K562 (cell line): ENCODE measurements at regions not wholly inside any gene's neighbourhood (a gene's known extent, or its start where the extent isn't known, plus 50 kb on each side); places are given as distances from the start of the nearest gene placed in this dataset.

Experiments used
- ATAC-seq: fragments of 200-7000 bp; cut with Tn5 transposase; 3 replicates; pipeline ENCODE4 v1.9.1; 2020; ENCODE audit warnings: moderate library complexity
- BruUV-seq: library from RNA; stranded (reverse); fragments of 400-500 nt; replicated peaks from 2 replicates; lab custom pipeline; 2021; lab: Mats Ljungman, UMichigan
- CTCF ChIA-PET: fragments of 300-600 bp; formaldehyde crosslinking; extraction: SDS; loops from one replicate; lab custom pipeline; 2021; ENCODE audit warnings: low intra/inter-chr PET ratio; lab: Yijun Ruan, JAX
- POLR2A ChIA-PET: fragments of 300-600, 350-650 bp; sonication (Branson Sonifier 250); formaldehyde crosslinking; extraction: SDS; loops from one replicate; lab custom pipeline; 2021; ENCODE audit warnings: antibody characterized with exemption, inconsistent platforms; lab: Yijun Ruan, JAX
- DNase-seq, 4 experiments: peaks; one replicate each; pipeline versions ENCODE4 v3.0.0 to v3.0.0-alpha.2; 2011 to 2018; ENCODE audit warnings: low spot score in 3 of 4, mixed read lengths in 3 of 4; ENCODE audit errors: extremely low read depth in 1 of 4
- FAIRE-seq: peaks from 2 replicates; lab custom pipeline; 2011; peaks lifted over from hg19 to GRCh38; lab: Jason Lieb, UNC
- H2AFZ ChIP-seq: 2 replicates; pipeline ENCODE4 v1.6.0; 2011; ENCODE audit warnings: low read depth, low read length, control low read depth, inconsistent platforms
- H3K27ac ChIP-seq: fragments of 200-600 bp; 3 replicates; pipeline ENCODE4 v1.8.0; 2011; ENCODE audit warnings: low read depth, mild to moderate bottlenecking, control low read depth, inconsistent platforms, low read length, moderate library complexity, mixed read lengths; ENCODE audit errors: extremely low read depth
- H3K27me3 ChIP-seq, 2 experiments: fragments of 300-600 bp in 1 of 2; 2 replicates in 1 of 2; 3 replicates in 1 of 2; pipeline versions ENCODE4 v1.6.0 to v1.8.0; 2011; ENCODE audit warnings: inconsistent platforms in 2 of 2, low read length in 2 of 2, mild to moderate bottlenecking in 1 of 2, mixed read lengths in 1 of 2, moderate library complexity in 1 of 2; ENCODE audit not compliant: control insufficient read depth in 2 of 2, insufficient read depth in 2 of 2
- H3K36me3 ChIP-seq: fragments of 300-600 bp; 3 replicates; pipeline ENCODE4 v1.8.0; 2011; ENCODE audit warnings: mild to moderate bottlenecking, low read length, inconsistent platforms; ENCODE audit not compliant: control insufficient read depth, insufficient read depth
- H3K4me1 ChIP-seq, 2 experiments: fragments of 200-600 bp in 1 of 2; replicated peaks in 1 of 2; 2 replicates in 1 of 2; 3 replicates in 1 of 2; pipeline versions ENCODE4 v1.5.1 to v1.8.0; 2011; ENCODE audit warnings: inconsistent platforms in 2 of 2, low read length in 2 of 2, mild to moderate bottlenecking in 1 of 2, mixed read lengths in 1 of 2, moderate library complexity in 1 of 2; ENCODE audit not compliant: control insufficient read depth in 2 of 2, insufficient read depth in 2 of 2
- H3K4me2 ChIP-seq: 2 replicates; pipeline ENCODE4 v1.6.1; 2011; ENCODE audit warnings: low read length, control low read depth, inconsistent platforms, mixed read lengths; ENCODE audit not compliant: insufficient read depth
- H3K4me3 ChIP-seq: fragments of 200-600 bp; sonication (generic), shearing (Covaris generic); 2 replicates; pipeline ENCODE4 v1.5.1; 2016; ENCODE audit warnings: control low read depth, inconsistent platforms
- H3K79me2 ChIP-seq: fragments of 200-600 bp; 3 replicates; pipeline ENCODE4 v1.8.0; 2011; ENCODE audit warnings: low read length, inconsistent platforms; ENCODE audit not compliant: control insufficient read depth, insufficient read depth
- H3K9ac ChIP-seq, 2 experiments: 2 replicates each; pipeline versions ENCODE4 v1.6.0 to v1.6.1; 2011; ENCODE audit warnings: low read depth in 2 of 2, low read length in 2 of 2, control low read depth in 1 of 2, inconsistent platforms in 1 of 2, mild to moderate bottlenecking in 1 of 2, mixed read lengths in 1 of 2; ENCODE audit not compliant: insufficient read depth in 1 of 2
- H3K9me1 ChIP-seq: one replicate; pipeline ENCODE4 v1.6.0; 2011; ENCODE audit warnings: inconsistent platforms, mild to moderate bottlenecking, low read length, moderate library complexity; ENCODE audit not compliant: control insufficient read depth, insufficient read depth
- H3K9me3 ChIP-seq: replicated peaks from 2 replicates; pipeline ENCODE4 v1.5.1; 2011; ENCODE audit warnings: low read depth, low read length, inconsistent platforms; ENCODE audit not compliant: control insufficient read depth, insufficient read depth
- H4K20me1 ChIP-seq: replicated peaks from 2 replicates; pipeline ENCODE4 v1.6.1; 2011; ENCODE audit warnings: low read length, inconsistent platforms, mixed read lengths; ENCODE audit not compliant: control insufficient read depth, insufficient read depth
- CHD4 ChIP-seq: fragments of 200-600 bp; sonication (generic); IDR thresholded peaks from 3 replicates; pipeline ENCODE4 v1.6.1; 2012; ENCODE audit warnings: low read depth, mild to moderate bottlenecking, mixed read lengths, low read length, inconsistent platforms; ENCODE audit not compliant: insufficient read depth, insufficient replicate concordance, poor library complexity, severe bottlenecking
- HDAC6 ChIP-seq: IDR thresholded peaks from 2 replicates; pipeline ENCODE4 v1.6.1; 2012; ENCODE audit warnings: low read depth, mild to moderate bottlenecking, control low read depth, inconsistent platforms, low read length, moderate library complexity
- MTA2 ChIP-seq: fragments of 450-650 bp; IDR thresholded peaks from 2 replicates; pipeline ENCODE4 v1.6.1; 2016; ENCODE audit warnings: low read depth
- NR1H2 ChIP-seq: sonication (generic); formaldehyde crosslinking; IDR thresholded peaks from 2 replicates; pipeline ENCODE4 v1.4.0; 2020; ENCODE audit warnings: mild to moderate bottlenecking, missing genetic modification reagents
- NR2F6 ChIP-seq: fragments of 450-650 bp; formaldehyde crosslinking; IDR thresholded peaks from 2 replicates; pipeline ENCODE4 v1.4.0; 2020; ENCODE audit warnings: mild to moderate bottlenecking
- PCBP1 ChIP-seq: fragments of 200-400 bp; formaldehyde crosslinking; IDR thresholded peaks from 2 replicates; pipeline ENCODE4 v1.6.1; 2018; ENCODE audit warnings: mild to moderate bottlenecking, low read depth, low read length; ENCODE audit not compliant: poor library complexity, severe bottlenecking
- PML ChIP-seq: IDR thresholded peaks from 2 replicates; pipeline ENCODE4 v1.6.1; 2012; ENCODE audit warnings: low read length, inconsistent platforms
- SIN3B ChIP-seq: fragments of 450-650 bp; IDR thresholded peaks from 2 replicates; pipeline ENCODE4 v1.6.1; 2017; ENCODE audit warnings: low read depth, mild to moderate bottlenecking, moderate library complexity
- SMARCA5 ChIP-seq: fragments of 450-650 bp; IDR thresholded peaks from 2 replicates; pipeline ENCODE4 v1.6.1; 2016
- SNIP1 ChIP-seq: fragments of 450-650 bp; IDR thresholded peaks from 2 replicates; pipeline ENCODE4 v1.7.1; 2017; ENCODE audit warnings: low read depth, mild to moderate bottlenecking
- ZC3H11A ChIP-seq: IDR thresholded peaks from 2 replicates; pipeline ENCODE4 v1.6.1; 2012; ENCODE audit warnings: low read depth, low read length, improper control_type of control experiment
- ZNF143 ChIP-seq: sonication (generic); formaldehyde crosslinking; IDR thresholded peaks from 2 replicates; pipeline ENCODE4 v1.9.0; 2022; ENCODE audit warnings: mild to moderate bottlenecking, missing genetic modification reagents
- ZNF184 ChIP-seq: sonication (generic); formaldehyde crosslinking; IDR thresholded peaks from 2 replicates; pipeline ENCODE4 v1.5.0; 2020; ENCODE audit warnings: missing genetic modification reagents
- ZZZ3 ChIP-seq: fragments of 450-650 bp; IDR thresholded peaks from 2 replicates; pipeline ENCODE4 v1.6.1; 2016; ENCODE audit warnings: antibody characterized with exemption, mild to moderate bottlenecking, moderate library complexity
- WGBS: fragments of 100-300 bp; shearing (Covaris generic); methylation state at CpG from one replicate; pipeline ENCODE4 v1.1.6; 2016; ENCODE audit warnings: low coverage, mixed read lengths; ENCODE audit not compliant: insufficient coverage; ENCODE audit errors: missing lambda C conversion rate; 5-methylcytosine and 5-hydroxymethylcytosine counted together
- in situ Hi-C: fragments of 300-500 bp; cut with MboI; formaldehyde crosslinking; loops from 4 replicates; pipeline ENCODE4 v1.15.0; 2018; ENCODE audit warnings: inconsistent platforms, mixed read lengths
- intact Hi-C: fragments of 100-400 bp; cut with micrococcal nuclease; formaldehyde crosslinking; loops from 2 replicates; pipeline ENCODE4 v1.14.2; 2022
- TF ChIP-seq, protein P1 (sequence below): fragments of 250-450 bp; sonication (Bioruptor Pico); IDR thresholded peaks from 2 replicates; pipeline ENCODE4 v1.8.0; 2022; ENCODE audit warnings: inconsistent platforms, mild to moderate bottlenecking, moderate library complexity, borderline replicate concordance
- TF ChIP-seq, protein P2 (sequence below): fragments of 450-650 bp; formaldehyde crosslinking; IDR thresholded peaks from 2 replicates; pipeline ENCODE4 v1.4.0; 2022; ENCODE audit warnings: missing genetic modification characterization
- TF ChIP-seq, protein P3 (sequence below): fragments of 250-450 bp; sonication (Bioruptor Pico); IDR thresholded peaks from 2 replicates; pipeline ENCODE4 v1.5.0; 2021; ENCODE audit warnings: mild to moderate bottlenecking, moderate library complexity

GRCh38 chrX:40273356-40274050 is 175.7 kb upstream of the BCOR start:
- WGBS, result 21% methylated on average over 15 of the region's 15 CpGs
- CTCF ChIA-PET, result no interaction called here
- TF ChIP-seq NR2F6 (CRISPR knock-in tag), result no peak
- TF ChIP-seq ZC3H11A, result no peak
- no peak for TF ChIP-seq CHD4
- no peak for TF ChIP-seq ZNF184 (CRISPR knock-in tag)
- TF ChIP-seq HDAC6, result no peak
- peak; percentile 37 for TF ChIP-seq MTA2
- TF ChIP-seq SMARCA5, result no peak
- TF ChIP-seq, protein P1, sequence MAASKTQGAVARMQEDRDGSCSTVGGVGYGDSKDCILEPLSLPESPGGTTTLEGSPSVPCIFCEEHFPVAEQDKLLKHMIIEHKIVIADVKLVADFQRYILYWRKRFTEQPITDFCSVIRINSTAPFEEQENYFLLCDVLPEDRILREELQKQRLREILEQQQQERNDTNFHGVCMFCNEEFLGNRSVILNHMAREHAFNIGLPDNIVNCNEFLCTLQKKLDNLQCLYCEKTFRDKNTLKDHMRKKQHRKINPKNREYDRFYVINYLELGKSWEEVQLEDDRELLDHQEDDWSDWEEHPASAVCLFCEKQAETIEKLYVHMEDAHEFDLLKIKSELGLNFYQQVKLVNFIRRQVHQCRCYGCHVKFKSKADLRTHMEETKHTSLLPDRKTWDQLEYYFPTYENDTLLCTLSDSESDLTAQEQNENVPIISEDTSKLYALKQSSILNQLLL (CRISPR knock-in tag), result no peak
- TF ChIP-seq, protein P2, sequence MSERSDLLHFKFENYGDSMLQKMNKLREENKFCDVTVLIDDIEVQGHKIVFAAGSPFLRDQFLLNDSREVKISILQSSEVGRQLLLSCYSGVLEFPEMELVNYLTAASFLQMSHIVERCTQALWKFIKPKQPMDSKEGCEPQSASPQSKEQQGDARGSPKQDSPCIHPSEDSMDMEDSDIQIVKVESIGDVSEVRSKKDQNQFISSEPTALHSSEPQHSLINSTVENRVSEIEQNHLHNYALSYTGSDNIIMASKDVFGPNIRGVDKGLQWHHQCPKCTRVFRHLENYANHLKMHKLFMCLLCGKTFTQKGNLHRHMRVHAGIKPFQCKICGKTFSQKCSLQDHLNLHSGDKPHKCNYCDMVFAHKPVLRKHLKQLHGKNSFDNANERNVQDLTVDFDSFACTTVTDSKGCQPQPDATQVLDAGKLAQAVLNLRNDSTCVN, result no peak
- no peak for TF ChIP-seq SIN3B
- TF ChIP-seq ZNF143 (CRISPR knock-in tag), result no peak
- TF ChIP-seq PML, result no peak
- no peak for TF ChIP-seq PCBP1
- TF ChIP-seq SNIP1, result no peak
- TF ChIP-seq ZZZ3, result no peak
- no peak for TF ChIP-seq NR1H2 (CRISPR knock-in tag)
- TF ChIP-seq, protein P3, sequence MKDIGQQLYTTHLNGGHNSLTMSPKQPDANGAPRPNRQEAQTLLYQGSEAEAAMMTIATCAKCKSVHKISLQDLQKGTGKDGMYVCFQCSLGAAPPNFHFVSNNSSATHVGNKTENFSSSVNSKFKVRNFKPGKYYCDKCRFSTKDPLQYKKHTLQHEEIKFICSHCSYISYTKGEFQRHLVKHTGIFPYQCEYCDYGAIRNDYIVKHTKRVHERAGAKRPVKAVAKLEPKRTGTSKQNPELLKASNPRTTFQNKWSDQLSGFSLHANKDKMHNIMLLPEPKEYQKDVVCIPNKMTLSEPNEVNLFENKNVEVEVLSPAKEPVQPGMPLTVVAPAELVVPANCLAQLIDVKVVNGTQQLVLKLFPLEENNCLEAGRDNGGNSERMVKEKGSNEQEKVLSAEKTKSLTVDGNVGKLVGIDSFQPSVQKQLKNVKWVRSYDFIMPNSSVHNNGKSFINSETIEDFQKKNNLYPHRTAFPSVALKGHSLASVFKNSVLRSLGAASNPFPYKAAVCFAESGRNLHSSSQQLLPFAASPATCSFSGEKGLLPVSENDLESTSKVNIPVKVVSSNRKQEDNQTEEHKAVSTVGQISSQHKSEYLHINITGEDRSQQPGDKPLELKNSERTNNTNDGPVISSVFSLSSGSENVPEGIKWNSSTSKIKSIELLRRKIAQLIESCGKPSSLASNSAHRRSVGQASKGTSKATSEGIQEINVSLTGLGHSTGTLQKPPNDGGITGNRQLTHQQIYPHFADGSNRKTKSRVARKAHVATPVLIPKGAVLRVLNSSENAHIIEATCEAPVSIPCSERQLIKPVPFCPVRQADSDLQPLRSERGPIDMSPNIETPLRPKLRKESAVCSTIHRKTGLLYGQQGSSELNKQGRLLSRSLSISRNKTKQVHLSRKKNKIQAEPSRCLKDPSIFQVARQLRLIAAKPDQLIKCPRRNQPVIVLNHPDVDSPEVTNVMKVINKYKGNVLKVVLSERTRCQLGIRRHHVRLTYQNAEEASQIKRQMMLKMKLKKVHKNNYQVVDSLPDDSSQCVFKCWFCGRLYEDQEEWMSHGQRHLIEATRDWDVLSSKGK, result no peak

More at GRCh38 chrX:40273356-40274050, 175.7 kb upstream of the BCOR start:
- peaks cover 2% of the 10 kb centered on the region; the same call in 1 of the 2 replicates for H3K9me3 ChIP-seq
- POLR2A ChIA-PET, result interaction anchor here (0.6 kb wide), 2 partner anchors 102 to 229 kb away, joined by 3 to 4 read pairs; no protein-coding TSS in a partner anchor
- no TSS peak for BruUV-seq
- H3K4me3 ChIP-seq, result no peak overlapping the region
- in situ Hi-C loops (no loop called here), intact Hi-C loops (no loop called here)
- 0 out of 2 replicates have a peak overlapping the region, but pooled peaks have one; percentile 45 for H2AFZ ChIP-seq
- no peaks in the 10 kb centered on the region for H3K79me2 ChIP-seq
- FAIRE-seq, result peak; percentile 74
- peak; percentile 90 for ATAC-seq
- no peaks in the 10 kb centered on the region for H3K9me1 ChIP-seq
- H3K36me3 ChIP-seq, result no peaks in the 10 kb centered on the region
- DNase-seq, result peak; percentile 28 to 75 (median 52)
- no peak overlapping the region for H3K4me2 ChIP-seq
- peaks cover 7 to 9% of the 10 kb centered on the region in 2 experiments; a peak in 4 of 5 replicates for H3K4me1 ChIP-seq
- no peaks in the 10 kb centered on the region for H4K20me1 ChIP-seq
- peaks cover 0 to 4% of the 10 kb centered on the region in 2 experiments; a peak in 1 of 5 replicates for H3K27me3 ChIP-seq
- H3K27ac ChIP-seq, result no peak overlapping the region
- H3K9ac ChIP-seq, result peak overlapping the region in 1 of 2 experiments; percentile 2; a peak in 1 of 4 replicates
